A549 (cell line): ENCODE measurements at regions not wholly inside any gene's neighbourhood (a gene's known extent, or its start where the extent isn't known, plus 50 kb on each side); places are given as distances from the start of the nearest gene placed in this dataset.

Experiments used
- ATAC-seq, 2 experiments: fragments of 200-7000 bp in 1 of 2; fragments of >200 bp in 1 of 2; cut with Nextera tagmentation in 1 of 2; cut with Tn5 transposase in 1 of 2; 3 replicates each; pipeline versions ENCODE4 v1.8.0 to v1.9.1; 2018 to 2020; ENCODE audit warnings: mild to moderate bottlenecking in 1 of 2, moderate library complexity in 1 of 2
- CTCF ChIA-PET: fragments of 300-600 bp; sonication (Branson Sonifier 250); formaldehyde crosslinking; extraction: SDS; loops from one replicate; lab custom pipeline; 2021; ENCODE audit warnings: antibody characterized with exemption, inconsistent platforms; lab: Yijun Ruan, JAX
- POLR2A ChIA-PET: fragments of 350-600 bp; formaldehyde crosslinking; extraction: SDS; loops from one replicate; lab custom pipeline; 2021; ENCODE audit warnings: antibody characterized with exemption, inconsistent platforms; lab: Yijun Ruan, JAX
- DNase-seq, 2 experiments: peaks; one replicate each; pipeline versions ENCODE4 v3.0.0 to v3.0.0-alpha.2; 2011 to 2016; ENCODE audit warnings: low read depth in 1 of 2, low spot score in 1 of 2
- FAIRE-seq: peaks from 2 replicates; lab custom pipeline; 2011; peaks lifted over from hg19 to GRCh38; lab: Jason Lieb, UNC
- H3K27ac ChIP-seq, 2 experiments: fragments of >200 bp; sonication (Bioruptor Twin); formaldehyde crosslinking; 3 replicates each; pipeline ENCODE4 v1.5.1; 2016 to 2017
- H3K4me1 ChIP-seq: fragments of >200 bp; sonication (Bioruptor Twin); formaldehyde crosslinking; 3 replicates; pipeline ENCODE4 v1.6.1; 2016
- H3K4me2 ChIP-seq: fragments of >200 bp; sonication (Bioruptor Twin); formaldehyde crosslinking; 3 replicates; pipeline ENCODE4 v1.6.1; 2016
- H3K4me3 ChIP-seq: fragments of >200 bp; sonication (Bioruptor Twin); formaldehyde crosslinking; 3 replicates; pipeline ENCODE4 v1.5.1; 2016
- H3K9me3 ChIP-seq: fragments of >200 bp; sonication (Bioruptor Twin); formaldehyde crosslinking; 3 replicates; pipeline ENCODE4 v1.6.1; 2016
- BHLHE40 ChIP-seq: IDR thresholded peaks from 2 replicates; pipeline ENCODE4 v1.6.1; 2012; ENCODE audit warnings: low read depth, low read length, inconsistent platforms
- CEBPB ChIP-seq, 2 experiments: fragments of >200 bp in 1 of 2; sonication (Bioruptor Twin) in 1 of 2; formaldehyde crosslinking in 1 of 2; IDR thresholded peaks; 2 replicates each; pipeline ENCODE4 v1.6.1; 2012 to 2016
- CHD2 ChIP-seq: fragments of 150-350 bp; IDR thresholded peaks from 2 replicates; pipeline ENCODE4 v1.6.1; 2014; ENCODE audit warnings: low read length; ENCODE audit not compliant: partially characterized antibody
- CHD4 ChIP-seq: fragments of 200-600 bp; sonication (generic); IDR thresholded peaks from 2 replicates; pipeline ENCODE4 v1.6.1; 2016; ENCODE audit warnings: antibody characterized with exemption, mild to moderate bottlenecking, borderline replicate concordance
- CTCF ChIP-seq: fragments of >200 bp; sonication (Bioruptor Twin); formaldehyde crosslinking; IDR thresholded peaks from 3 replicates; pipeline ENCODE4 v1.5.1; 2016
- E2F6 ChIP-seq: IDR thresholded peaks from 2 replicates; pipeline ENCODE4 v1.6.1; 2012; ENCODE audit warnings: low read depth, borderline replicate concordance
- EHF ChIP-seq: fragments of 250-450 bp; sonication (Bioruptor Pico); IDR thresholded peaks from 2 replicates; pipeline ENCODE4 v1.5.0; 2020; ENCODE audit warnings: mild to moderate bottlenecking
- FOSB ChIP-seq: fragments of 250-450 bp; sonication (Bioruptor Pico); IDR thresholded peaks from 2 replicates; pipeline ENCODE4 v1.5.0; 2020; ENCODE audit warnings: mild to moderate bottlenecking, moderate library complexity
- FOSL2 ChIP-seq, 2 experiments: fragments of 450-650 bp in 1 of 2; fragments of >200 bp in 1 of 2; sonication (Bioruptor Twin) in 1 of 2; formaldehyde crosslinking; IDR thresholded peaks; 2 replicates each; pipeline versions ENCODE4 v1.5.0 to v1.6.1; 2016 to 2020; ENCODE audit warnings: mild to moderate bottlenecking in 1 of 2, moderate library complexity in 1 of 2
- FOXS1 ChIP-seq: fragments of 250-450 bp; sonication (Bioruptor Pico); IDR thresholded peaks from 2 replicates; pipeline ENCODE4 v1.5.0; 2020; ENCODE audit warnings: mild to moderate bottlenecking, moderate library complexity
- GATA3 ChIP-seq: IDR thresholded peaks from 2 replicates; pipeline ENCODE4 v1.6.1; 2012; ENCODE audit warnings: borderline replicate concordance
- HDAC2 ChIP-seq: fragments of 200-600 bp; sonication (generic); IDR thresholded peaks from 2 replicates; pipeline ENCODE4 v1.6.1; 2016
- HOXB13 ChIP-seq: fragments of 250-450 bp; sonication (Bioruptor Pico); IDR thresholded peaks from 2 replicates; pipeline ENCODE4 v1.5.0; 2020; ENCODE audit warnings: low read depth, mild to moderate bottlenecking, moderate library complexity
- MAFK ChIP-seq: fragments of 450-650 bp; IDR thresholded peaks from 2 replicates; pipeline ENCODE4 v1.6.1; 2014; ENCODE audit not compliant: partially characterized antibody
- MAZ ChIP-seq: fragments of 150-350 bp; IDR thresholded peaks from 2 replicates; pipeline ENCODE4 v1.6.1; 2014; ENCODE audit warnings: antibody characterized with exemption, low read depth, low read length, borderline replicate concordance
- MYC ChIP-seq: IDR thresholded peaks from 2 replicates; pipeline ENCODE4 v1.6.1; 2012; ENCODE audit warnings: mild to moderate bottlenecking, inconsistent platforms, low read length, improper control_type of control experiment, borderline replicate concordance
- NFE2L2 ChIP-seq: fragments of 150-350 bp; conservative IDR thresholded peaks from 2 replicates; pipeline ENCODE4 v1.6.1; 2014; ENCODE audit warnings: low read length
- NR3C1 ChIP-seq: fragments of >200 bp; sonication (Bioruptor Twin); formaldehyde crosslinking; IDR thresholded peaks from 3 replicates; pipeline ENCODE4 v1.6.1; 2017
- PBX3 ChIP-seq: IDR thresholded peaks from 2 replicates; pipeline ENCODE4 v1.6.1; 2012
- POLR2A ChIP-seq: IDR thresholded peaks from 2 replicates; pipeline ENCODE4 v1.6.1; 2012; ENCODE audit warnings: mild to moderate bottlenecking, low read length
- POLR2AphosphoS2 ChIP-seq: conservative IDR thresholded peaks from 2 replicates; pipeline ENCODE4 v1.6.1; 2012; ENCODE audit warnings: low read length, improper control_type of control experiment, inconsistent platforms
- RAD21 ChIP-seq, 2 experiments: fragments of >200 bp in 1 of 2; sonication (Bioruptor Twin) in 1 of 2; formaldehyde crosslinking in 1 of 2; IDR thresholded peaks in 1 of 2; conservative IDR thresholded peaks in 1 of 2; 2 replicates in 1 of 2; 3 replicates in 1 of 2; pipeline ENCODE4 v1.6.1; 2012 to 2018; ENCODE audit warnings: inconsistent platforms in 1 of 2
- RFX5 ChIP-seq: fragments of 450-650 bp; IDR thresholded peaks from 2 replicates; pipeline ENCODE4 v1.7.1; 2014; ENCODE audit warnings: antibody characterized with exemption, mild to moderate bottlenecking, moderate library complexity
- SMC3 ChIP-seq: fragments of >200 bp; sonication (Bioruptor Twin); formaldehyde crosslinking; IDR thresholded peaks from 3 replicates; pipeline ENCODE4 v1.6.1; 2018; ENCODE audit warnings: inconsistent platforms
- ZC3H11A ChIP-seq: fragments of 450-650 bp; IDR thresholded peaks from 2 replicates; pipeline ENCODE4 v1.6.1; 2014; ENCODE audit warnings: antibody characterized with exemption, mild to moderate bottlenecking
- ZSCAN20 ChIP-seq: fragments of 250-450 bp; sonication (Bioruptor Pico); IDR thresholded peaks from 2 replicates; pipeline ENCODE4 v1.8.0; 2022; ENCODE audit warnings: mild to moderate bottlenecking, moderate library complexity
- WGBS: methylation state at CpG from one replicate; pipeline ENCODE4 v1.1.6; 2017; ENCODE audit errors: missing lambda C conversion rate; 5-methylcytosine and 5-hydroxymethylcytosine counted together

- Histone ChIP-seq H3K4me2 (no peak overlapping the region), H3K4me3 (no peak overlapping the region), H3K9me3 (no peaks in the 10 kb centered on the region), H3K4me1 (no peaks in the 10 kb centered on the region), H3K27ac (no peak overlapping the region)
- DNase-seq: no peak
- CTCF ChIA-PET: no interaction called here
- TF ChIP-seq RFX5 (no peak), MYC (no peak), POLR2A (no peak), FOXS1 (CRISPR knock-in tag) (no peak), EHF (CRISPR knock-in tag) (no peak), FOSB (no peak), PBX3 (no peak), FOSL2 (IDR thresholded peaks at IDR 0.05) (no peak), FOSL2 (CRISPR knock-in tag; IDR thresholded peaks at IDR 0.05) (no peak), GATA3 (no peak), BHLHE40 (no peak), MAFK (no peak), ZC3H11A (no peak), CHD4 (no peak), HOXB13 (no peak), RAD21 (conservative IDR thresholded peaks at IDR 0.05 in 1 of 2, IDR thresholded peaks at IDR 0.05 in 1 of 2) (no peak), ZSCAN20 (CRISPR knock-in tag) (no peak), HDAC2 (no peak), MAZ (no peak), CHD2 (no peak), POLR2AphosphoS2 (no peak)
- no peak for ATAC-seq
- POLR2A ChIA-PET: no interaction called here
- whole genome bisulfite sequencing: 54% methylated on average over 12 of the region's 15 CpGs
- no peak for FAIRE-seq
Measured at GRCh38 chr11:134940441-134941126, 528.5 kb upstream of the B3GAT1 start.

GRCh38 chr11:134939905-134940304 lies 527.9 kb upstream of the B3GAT1 start:
- DNase-seq (no peak), FAIRE-seq (no peak)
- ChIA-PET POLR2A (no interaction called here), CTCF (no interaction called here)
- Histone ChIP-seq H3K4me2 (no peak overlapping the region), H3K27ac (no peak overlapping the region), H3K4me1 (no peaks in the 10 kb centered on the region)
- TF ChIP-seq HDAC2 (no peak), NFE2L2 (no peak), MAZ (no peak), CTCF (no peak)
- TF ChIP-seq, all 56 proteins: peak for 0
- no peak for ATAC-seq
- Histone ChIP-seq H3K4me3 (no peak overlapping the region), H3K9me3 (no peaks in the 10 kb centered on the region)
- WGBS: 33% methylated on average over 5 of the region's 6 CpGs

GRCh38 chr11:134939031-134939430 lies 527.0 kb upstream of the B3GAT1 start:
- no peak for FAIRE-seq
- no peak for DNase-seq
- Histone ChIP-seq H3K4me1 (no peaks in the 10 kb centered on the region), H3K9me3 (no peaks in the 10 kb centered on the region), H3K4me3 (no peak overlapping the region), H3K27ac (no peak overlapping the region), H3K4me2 (no peak overlapping the region)
- ChIA-PET CTCF (no interaction called here), POLR2A (no interaction called here)
- whole genome bisulfite sequencing: 58% methylated on average over 2 of the region's 2 CpGs
- TF ChIP-seq NR3C1: no peak
- no peak for TF ChIP-seq SMC3
- no peak for TF ChIP-seq E2F6
- TF ChIP-seq CEBPB (IDR thresholded peaks at IDR 0.05): no peak
- ATAC-seq: no peak
